Epithelial cell of esophagus (primary cell): ENCODE measurements at regions not wholly inside any gene's neighbourhood (a gene's known extent, or its start where the extent isn't known, plus 50 kb on each side); places are given as distances from the start of the nearest gene placed in this dataset.

Experiments used
- DNase-seq: peaks from one replicate; pipeline ENCODE4 v3.0.0; 2010; ENCODE audit warnings: low read depth
- H3K4me3 ChIP-seq: 2 replicates; pipeline ENCODE4 v1.5.1; 2011; ENCODE audit warnings: mild to moderate bottlenecking, low read length, control low read depth
- CTCF ChIP-seq: IDR thresholded peaks from 2 replicates; pipeline ENCODE4 v1.5.1; 2011; ENCODE audit warnings: low read depth, mild to moderate bottlenecking, low read length, control low read depth, inconsistent platforms; ENCODE audit not compliant: insufficient read depth; ENCODE audit errors: missing control alignments

- no peak for TF ChIP-seq CTCF
- H3K4me3 ChIP-seq = no peak overlapping the region
- DNase-seq = no peak
Observed at GRCh38 chr5:121027636-121028035, 563.5 kb downstream of the PRR16 start.

- no peak for TF ChIP-seq CTCF
- H3K4me3 ChIP-seq = no peak overlapping the region
- no peak for DNase-seq
Observed at GRCh38 chr5:121029536-121030245, 565.6 kb downstream of the PRR16 start.

DNA sequence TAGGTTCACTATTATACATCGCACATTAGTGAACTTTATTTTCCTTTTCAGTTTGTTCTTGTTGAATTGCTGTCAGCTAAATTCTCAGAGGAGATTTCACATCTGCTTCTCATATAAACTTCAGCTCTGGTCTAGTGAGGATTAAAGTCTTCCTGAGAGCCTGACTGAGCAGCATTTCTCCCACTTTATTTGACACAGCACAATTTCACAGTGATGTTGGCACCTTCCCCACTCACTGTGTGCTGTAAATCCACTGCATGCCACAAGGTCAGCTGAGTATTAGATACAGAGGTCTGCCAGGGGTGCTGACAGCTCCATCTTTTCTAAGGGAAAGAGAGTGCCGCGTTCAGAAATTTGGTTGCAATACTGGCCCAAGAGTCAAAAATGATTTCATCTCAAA is 567.4 kb downstream of the PRR16 start:
- no peak overlapping the region for H3K4me3 ChIP-seq
- no peak for TF ChIP-seq CTCF
- no peak for DNase-seq

GRCh38 chr5:121033334-121033733 is 569.2 kb downstream of the PRR16 start:
- DNase-seq = no peak
- TF ChIP-seq CTCF = no peak
- H3K4me3 ChIP-seq = no peak overlapping the region

DNA sequence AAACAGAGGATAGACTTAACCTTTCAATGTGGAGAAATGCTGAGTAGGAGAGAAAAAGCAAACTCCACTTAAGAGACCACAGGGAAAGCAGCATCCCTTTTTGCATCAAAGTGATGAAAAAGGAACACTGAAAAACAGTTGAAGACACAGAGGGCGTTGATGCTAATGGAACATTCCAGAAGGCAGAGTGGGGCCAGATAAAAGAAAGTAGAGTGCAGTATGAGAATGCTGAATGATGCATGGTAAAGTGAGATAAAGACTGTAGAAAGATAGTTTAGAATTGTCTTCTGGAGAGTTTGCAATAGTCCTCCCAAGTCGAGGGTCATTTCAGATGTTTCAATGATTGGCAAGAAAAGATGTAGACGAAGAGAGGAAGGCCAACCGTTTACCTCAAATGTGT is 574.3 kb downstream of the PRR16 start:
- no peak for TF ChIP-seq CTCF
- no peak overlapping the region for H3K4me3 ChIP-seq
- no peak for DNase-seq

- no peak overlapping the region for H3K4me3 ChIP-seq
- no peak for TF ChIP-seq CTCF
- no peak for DNase-seq
Observed at GRCh38 chr5:121049971-121050370, 585.9 kb downstream of the PRR16 start.
